Muscle layer of colon (tissue), 2 donors: ENCODE measurements at regions not wholly inside any gene's neighbourhood (a gene's known extent, or its start where the extent isn't known, plus 50 kb on each side); places are given as distances from the start of the nearest gene placed in this dataset.

ENCODE experiments used
- H3K27ac ChIP-seq: one replicate; pipeline ENCODE4 v1.7.0; 2013; ENCODE audit warnings: low read depth, mild to moderate bottlenecking, low read length, moderate library complexity
- H3K27me3 ChIP-seq, 2 donors: one replicate each; pipeline ENCODE4 v1.7.0; 2013; ENCODE audit warnings: low read length in 2 of 2, mild to moderate bottlenecking in 2 of 2; ENCODE audit not compliant: insufficient read depth in 2 of 2, control insufficient read depth in 1 of 2
- H3K36me3 ChIP-seq: one replicate; pipeline ENCODE4 v1.7.0; 2013; ENCODE audit warnings: mild to moderate bottlenecking, low read length; ENCODE audit not compliant: insufficient read depth
- H3K4me1 ChIP-seq: one replicate; pipeline ENCODE4 v1.7.0; 2013; ENCODE audit warnings: mild to moderate bottlenecking, low read length; ENCODE audit not compliant: insufficient read depth
- H3K4me3 ChIP-seq, 2 donors: one replicate each; pipeline ENCODE4 v1.7.0; 2013; ENCODE audit warnings: low read length in 2 of 2, low read depth in 1 of 2, mild to moderate bottlenecking in 1 of 2, moderate library complexity in 1 of 2
- H3K9ac ChIP-seq: one replicate; pipeline ENCODE4 v1.7.0; 2013; ENCODE audit warnings: low read length
- H3K9me3 ChIP-seq: one replicate; pipeline ENCODE4 v1.7.0; 2013; ENCODE audit warnings: mild to moderate bottlenecking, low read length
- donor health status: abdominal sarcoma.
- donor health status: Adenocarcinoma of cecum.

DNA sequence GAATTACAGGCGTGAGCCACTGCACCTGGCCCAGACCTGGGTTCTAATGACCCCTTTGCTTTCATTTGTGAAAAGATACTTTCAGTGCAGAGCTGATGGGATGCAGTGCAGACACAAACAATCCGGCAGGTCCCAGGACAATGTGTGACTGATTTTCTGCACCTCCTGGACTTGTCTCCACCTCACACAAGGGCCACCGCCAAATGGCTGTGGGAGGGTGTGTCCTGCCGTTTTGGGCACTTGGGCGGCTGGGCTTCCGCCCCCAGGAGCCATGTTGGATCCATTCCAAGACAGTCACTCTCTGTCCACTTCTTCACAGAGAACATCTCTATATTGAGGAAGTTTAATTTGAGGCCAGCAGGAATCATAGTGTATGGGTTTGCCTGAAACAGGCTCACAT lies 112.3 kb upstream of the ZNF507 start:
- Histone ChIP-seq H3K9me3 (no peaks in the 10 kb centered on the region), H3K4me1 (no peaks in the 10 kb centered on the region), H3K9ac (no peak overlapping the region), H3K27ac (no peak overlapping the region), H3K36me3 (no peaks in the 10 kb centered on the region), H3K4me3 (no peak overlapping the region), H3K27me3 (no peaks in the 10 kb centered on the region)

DNA sequence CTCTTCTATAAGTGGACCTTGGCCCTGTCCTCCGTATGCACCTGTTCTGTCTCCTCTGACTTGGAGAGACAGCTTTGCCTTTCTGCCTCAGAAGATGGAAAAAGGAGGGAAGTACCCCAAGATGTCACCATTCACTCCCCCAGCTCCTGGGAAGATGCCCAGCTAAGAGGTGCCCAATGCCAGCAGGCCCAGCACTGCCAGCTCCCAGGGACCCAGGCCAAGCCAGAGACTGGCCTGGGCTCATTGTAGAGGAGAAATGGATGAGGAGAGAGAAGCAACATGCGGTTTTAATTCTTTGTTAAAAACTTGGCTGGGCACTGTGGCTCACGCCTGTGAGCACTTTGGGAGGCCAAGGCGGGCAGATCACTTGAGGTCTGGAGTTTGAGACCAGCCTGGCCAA lies 111.5 kb upstream of the ZNF507 start:
- no peaks in the 10 kb centered on the region for H3K9me3 ChIP-seq
- H3K4me3 ChIP-seq: no peak overlapping the region
- no peaks in the 10 kb centered on the region for H3K4me1 ChIP-seq
- H3K27me3 ChIP-seq: no peaks in the 10 kb centered on the region
- no peak overlapping the region for H3K27ac ChIP-seq
- no peak overlapping the region for H3K9ac ChIP-seq
- no peaks in the 10 kb centered on the region for H3K36me3 ChIP-seq

DNA sequence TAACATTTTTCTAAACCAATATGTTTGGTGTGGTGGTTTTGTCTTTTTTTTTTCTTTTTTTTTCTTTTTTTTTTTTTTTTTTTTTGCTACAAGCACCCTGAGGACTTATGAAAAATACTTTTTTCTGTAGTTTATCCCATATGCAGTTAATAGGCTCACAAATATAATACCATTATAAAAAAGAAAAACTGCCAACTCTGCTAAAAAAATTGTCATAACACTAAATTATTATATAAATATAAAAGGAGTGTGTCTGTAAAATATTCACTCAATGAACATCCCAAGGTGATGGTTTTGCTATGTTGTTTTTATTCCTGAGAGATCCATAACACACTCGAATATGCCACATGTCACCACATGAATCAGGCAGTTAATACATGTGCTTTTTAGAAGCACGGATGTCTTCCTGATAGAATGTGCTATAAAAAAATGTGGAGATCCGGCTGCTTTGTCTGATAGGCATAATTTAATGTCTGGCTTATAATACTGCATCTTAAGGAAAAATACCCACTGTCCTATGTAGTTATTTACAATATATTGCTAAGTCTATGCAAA lies 110.7 kb upstream of the ZNF507 start:
- no peak overlapping the region for H3K4me3 ChIP-seq
- H3K36me3 ChIP-seq: no peaks in the 10 kb centered on the region
- no peaks in the 10 kb centered on the region for H3K27me3 ChIP-seq
- no peak overlapping the region for H3K9ac ChIP-seq
- H3K4me1 ChIP-seq: no peaks in the 10 kb centered on the region
- no peak overlapping the region for H3K27ac ChIP-seq
- no peaks in the 10 kb centered on the region for H3K9me3 ChIP-seq

DNA sequence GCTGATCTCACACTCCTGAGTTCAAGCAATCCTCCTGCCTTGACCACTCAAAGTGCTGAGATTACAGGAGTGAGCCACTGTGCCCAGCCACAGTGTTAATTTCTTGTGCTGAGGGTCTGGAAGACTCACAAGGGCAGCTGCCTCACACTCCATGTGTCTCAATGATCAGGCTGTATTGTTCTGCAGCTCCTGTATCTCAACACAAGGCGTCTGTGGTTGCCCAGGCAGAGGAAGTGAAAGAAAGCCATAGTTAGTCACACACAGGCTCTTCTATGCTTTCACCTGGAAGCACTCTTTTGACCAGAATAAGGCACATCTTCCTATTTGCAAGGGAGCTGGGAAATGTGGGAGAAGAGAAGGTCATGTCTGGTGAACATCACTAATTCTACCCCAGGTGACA lies 107.3 kb upstream of the ZNF507 start:
- Histone ChIP-seq H3K36me3 (no peaks in the 10 kb centered on the region), H3K27ac (no peak overlapping the region), H3K4me3 (no peak overlapping the region), H3K9ac (no peak overlapping the region), H3K27me3 (no peaks in the 10 kb centered on the region), H3K4me1 (no peaks in the 10 kb centered on the region), H3K9me3 (no peaks in the 10 kb centered on the region)

DNA sequence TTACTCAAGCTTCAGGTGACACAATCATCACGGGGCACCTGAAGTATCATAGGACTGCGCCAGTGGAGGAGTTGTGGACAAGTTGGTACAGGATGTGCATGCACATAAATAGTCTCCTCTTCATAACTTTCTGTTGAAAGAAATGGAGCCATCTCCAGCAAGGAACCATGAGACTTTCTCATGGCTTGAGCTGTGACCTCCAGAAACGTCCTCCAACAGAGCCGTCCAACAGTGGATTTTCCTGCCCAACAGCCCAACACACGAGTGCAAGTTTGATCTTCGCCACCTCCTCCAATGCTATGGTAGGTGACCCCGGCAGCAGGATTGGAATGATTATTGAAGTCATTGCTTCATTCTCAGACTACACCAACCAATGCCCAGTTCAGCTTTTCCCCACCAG lies 105.1 kb upstream of the ZNF507 start:
- Histone ChIP-seq H3K4me1 (no peaks in the 10 kb centered on the region), H3K27ac (no peak overlapping the region), H3K9ac (no peak overlapping the region), H3K4me3 (no peak overlapping the region), H3K9me3 (no peaks in the 10 kb centered on the region), H3K36me3 (no peaks in the 10 kb centered on the region), H3K27me3 (no peaks in the 10 kb centered on the region)

DNA sequence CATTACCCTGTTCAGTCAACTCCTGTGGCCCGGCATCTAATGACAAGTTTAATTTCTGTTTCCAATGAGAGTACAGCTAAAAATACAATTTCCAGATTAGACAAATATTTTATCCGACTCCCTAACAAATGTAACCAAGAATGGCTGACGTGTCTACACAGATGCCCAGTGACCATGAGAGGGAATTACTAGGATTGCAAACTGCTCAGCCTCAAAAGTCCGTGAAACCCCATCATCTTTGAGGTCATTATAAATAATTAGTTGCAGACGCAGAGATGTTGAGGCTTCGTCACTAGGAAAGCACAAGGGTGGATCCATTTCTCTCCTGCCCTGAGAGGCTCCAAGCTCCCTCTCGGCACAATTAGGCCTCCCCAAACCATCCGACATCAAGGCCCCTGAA lies 104.1 kb upstream of the ZNF507 start:
- Histone ChIP-seq H3K9me3 (no peaks in the 10 kb centered on the region), H3K27me3 (no peaks in the 10 kb centered on the region), H3K4me1 (no peaks in the 10 kb centered on the region), H3K4me3 (no peak overlapping the region), H3K9ac (no peak overlapping the region), H3K27ac (no peak overlapping the region), H3K36me3 (no peaks in the 10 kb centered on the region)

DNA sequence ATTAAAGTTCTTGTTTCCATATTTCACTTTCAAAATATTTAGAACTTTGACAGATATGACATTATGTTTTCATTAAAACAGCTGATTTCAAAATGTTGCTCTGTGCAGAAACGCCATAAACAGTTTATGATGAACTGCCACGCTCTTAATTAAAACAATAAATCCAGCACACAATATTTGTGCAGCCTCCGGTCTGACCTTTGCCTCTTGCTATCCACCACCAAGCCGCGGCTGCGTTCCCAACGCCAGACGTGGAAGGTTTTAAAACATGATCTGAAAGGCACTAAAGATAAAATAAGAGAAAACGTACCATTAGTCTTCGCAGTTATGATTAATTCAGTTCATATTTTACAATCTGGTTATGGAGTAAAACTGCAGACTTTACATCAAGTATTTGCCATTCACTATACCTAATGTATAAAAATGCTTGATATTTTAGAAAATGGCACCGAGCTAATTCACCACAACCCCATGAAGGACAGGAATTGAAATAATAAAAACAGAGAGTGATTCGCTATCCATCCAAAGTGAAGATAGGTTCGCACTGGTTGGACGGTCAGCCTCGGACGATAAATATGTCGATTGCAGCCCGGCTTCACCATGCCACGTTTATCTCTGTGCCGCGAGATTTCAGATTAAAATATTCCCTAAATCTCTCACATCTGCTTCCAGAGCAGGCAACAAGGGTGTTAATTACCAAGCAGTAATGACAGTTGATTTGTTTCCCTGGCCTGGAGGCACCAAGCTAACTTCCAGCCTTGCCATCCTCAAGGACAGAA lies 103.3 kb upstream of the ZNF507 start:
- Histone ChIP-seq H3K9me3 (no peaks in the 10 kb centered on the region), H3K36me3 (no peaks in the 10 kb centered on the region), H3K4me1 (no peaks in the 10 kb centered on the region), H3K27ac (no peak overlapping the region), H3K9ac (no peak overlapping the region), H3K4me3 (no peak overlapping the region), H3K27me3 (no peaks in the 10 kb centered on the region)

DNA sequence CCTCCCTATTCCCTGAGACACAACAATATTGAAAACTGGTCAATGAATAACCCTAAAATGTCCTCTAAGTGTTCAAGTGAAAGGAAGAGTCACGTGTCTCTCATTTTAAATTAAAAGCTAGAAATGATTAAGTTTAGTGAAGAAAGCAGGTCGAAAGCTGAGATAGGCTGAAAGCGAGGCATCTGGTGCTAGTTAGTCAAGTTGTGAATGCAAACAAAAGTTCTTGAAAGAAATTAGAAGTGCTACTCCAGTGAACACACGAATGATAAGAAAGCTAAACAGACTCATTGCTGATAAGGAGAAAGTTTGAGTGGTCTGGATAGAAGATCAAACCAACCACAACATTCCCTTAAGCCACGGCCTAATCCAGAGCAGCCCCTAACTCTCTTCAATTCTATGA lies 99.4 kb upstream of the ZNF507 start:
- Histone ChIP-seq H3K27ac (no peak overlapping the region), H3K36me3 (no peaks in the 10 kb centered on the region), H3K9ac (no peak overlapping the region), H3K4me3 (no peak overlapping the region), H3K4me1 (no peaks in the 10 kb centered on the region), H3K27me3 (no peaks in the 10 kb centered on the region), H3K9me3 (no peaks in the 10 kb centered on the region)

DNA sequence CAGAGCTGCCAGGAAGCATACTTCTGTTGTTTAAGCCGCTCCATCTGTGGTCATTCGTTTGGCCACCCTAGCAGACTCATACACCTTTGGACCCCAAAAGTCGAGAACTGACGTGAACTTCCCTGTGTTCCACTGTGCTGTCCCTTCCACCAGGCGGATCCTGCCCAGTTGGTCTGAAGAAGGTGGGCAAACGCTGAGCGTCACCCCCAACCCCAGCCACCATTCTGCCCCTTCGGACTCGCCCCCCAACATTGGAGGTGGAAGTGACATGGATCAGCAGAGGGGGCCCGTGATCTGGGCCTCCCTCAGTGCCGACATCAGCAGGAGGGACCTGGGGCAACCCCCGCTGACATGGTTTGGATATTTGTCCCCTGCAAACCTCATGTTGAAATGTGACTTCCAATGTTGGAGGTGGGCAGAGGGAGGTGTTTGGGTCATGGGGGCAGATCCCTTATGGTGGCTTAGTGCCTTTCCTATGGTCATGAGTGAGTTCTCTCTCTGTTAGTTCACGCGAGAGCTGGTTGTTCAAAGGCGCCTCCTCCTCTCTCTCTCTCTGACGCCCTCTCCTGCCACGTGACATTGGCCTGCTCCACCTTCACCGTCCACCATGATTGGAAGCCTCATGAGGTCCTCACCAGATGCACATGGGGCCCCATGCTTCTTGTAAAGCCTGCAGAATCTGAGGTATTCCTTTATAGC lies 93.6 kb upstream of the ZNF507 start:
- no peak overlapping the region for H3K4me3 ChIP-seq
- no peaks in the 10 kb centered on the region for H3K4me1 ChIP-seq
- no peaks in the 10 kb centered on the region for H3K9me3 ChIP-seq
- H3K27me3 ChIP-seq: no peaks in the 10 kb centered on the region
- no peak overlapping the region for H3K9ac ChIP-seq
- no peaks in the 10 kb centered on the region for H3K36me3 ChIP-seq
- H3K27ac ChIP-seq: no peak overlapping the region

DNA sequence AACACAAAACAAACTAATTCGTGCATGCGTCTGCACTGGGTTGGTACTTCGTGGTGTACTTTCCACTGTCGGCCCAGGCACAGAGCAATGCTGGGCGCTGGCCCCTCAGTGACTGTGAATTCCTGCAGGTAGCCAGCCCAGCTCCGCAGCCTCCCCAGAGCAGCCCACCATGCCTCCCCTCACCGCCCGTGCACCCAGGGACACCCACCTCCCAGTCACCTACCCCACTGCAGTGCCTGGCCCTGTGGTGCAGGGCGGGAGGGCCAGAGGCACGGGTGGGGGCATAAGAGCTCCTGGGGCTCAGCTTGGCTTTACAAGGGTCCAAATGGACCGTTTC lies 93.1 kb upstream of the ZNF507 start:
- H3K27me3 ChIP-seq: no peaks in the 10 kb centered on the region
- H3K4me3 ChIP-seq: no peak overlapping the region
- no peak overlapping the region for H3K27ac ChIP-seq
- H3K4me1 ChIP-seq: no peaks in the 10 kb centered on the region
- H3K9me3 ChIP-seq: no peaks in the 10 kb centered on the region
- no peaks in the 10 kb centered on the region for H3K36me3 ChIP-seq
- H3K9ac ChIP-seq: no peak overlapping the region

DNA sequence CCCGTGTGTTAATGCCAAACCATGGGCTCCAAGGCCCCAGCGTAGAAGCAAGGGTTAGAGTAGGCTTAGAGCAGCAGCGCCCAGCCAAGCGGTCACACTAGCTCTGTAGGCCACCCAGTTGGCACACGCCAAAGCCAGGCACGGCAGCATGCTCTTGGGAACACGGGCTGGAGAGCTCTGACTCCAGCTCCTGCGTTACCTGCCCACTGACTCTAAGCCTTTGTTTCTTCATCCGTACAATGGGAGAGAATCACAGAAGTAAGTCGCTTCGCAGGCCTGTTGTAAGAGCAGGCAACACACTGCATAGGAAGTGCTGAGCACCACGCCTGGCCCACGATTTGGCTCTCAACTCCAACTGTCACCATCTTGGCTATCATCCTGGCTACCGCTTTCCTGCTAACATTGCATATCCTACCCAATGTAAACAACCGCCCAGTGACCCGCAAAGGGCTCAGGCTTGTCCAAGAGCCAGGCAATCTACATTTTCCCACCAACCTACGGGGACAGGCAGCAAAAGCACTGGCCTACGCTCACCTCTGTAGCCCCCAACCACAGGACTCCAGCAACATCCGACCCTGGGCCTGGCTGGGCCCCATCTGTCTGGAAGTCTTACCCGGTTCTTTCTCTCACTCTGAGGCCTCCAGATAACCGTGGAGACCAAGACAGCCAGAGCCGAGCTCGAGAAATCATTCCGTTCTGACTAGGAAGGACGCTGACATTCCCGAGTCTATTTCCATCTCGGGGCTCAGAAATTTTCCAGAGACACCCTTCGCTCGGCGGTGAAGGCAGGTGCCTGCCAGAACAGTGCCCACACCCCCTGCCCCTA lies 91.5 kb upstream of the ZNF507 start:
- H3K27me3 ChIP-seq: no peaks in the 10 kb centered on the region
- H3K9me3 ChIP-seq: no peaks in the 10 kb centered on the region
- H3K36me3 ChIP-seq: no peaks in the 10 kb centered on the region
- no peak overlapping the region for H3K27ac ChIP-seq
- H3K4me1 ChIP-seq: no peaks in the 10 kb centered on the region
- H3K4me3 ChIP-seq: no peak overlapping the region
- no peak overlapping the region for H3K9ac ChIP-seq
